Natural killer cell treated with Interleukin-12 subunit alpha and Interleukin-12 subunit beta and Interleukin-15 and Interleukin-18, amount 100 ng/mL, for 72 hours (primary cell): ENCODE measurements at regions not wholly inside any gene's neighbourhood (a gene's known extent, or its start where the extent isn't known, plus 50 kb on each side); places are given as distances from the start of the nearest gene placed in this dataset.

Experiments
- ATAC-seq, 2 donors: fragments of 150-1000 bp; cut with Tn5 transposase in 1 of 2; sonication (Bioruptor Pico), chemical (Tn5 transposase) in 1 of 2; 2 replicates each; pipeline ENCODE4 v1.10.0; 2021
- DNase-seq: peaks from one replicate; pipeline ENCODE4 v3.0.0; 2022; ENCODE audit warnings: low spot score
- H3K27ac Mint-ChIP-seq, 2 donors: 1 replicate in 1 of 2; 2 replicates in 1 of 2; pipeline ENCODE4 v1.8.0; 2022; ENCODE audit warnings: mixed read lengths in 2 of 2, mild to moderate bottlenecking in 1 of 2, moderate library complexity in 1 of 2
- H3K27me3 Mint-ChIP-seq, 2 donors: 1 replicate in 1 of 2; 2 replicates in 1 of 2; pipeline ENCODE4 v1.8.0; 2022; ENCODE audit warnings: mixed read lengths in 2 of 2
- H3K36me3 Mint-ChIP-seq: one replicate; pipeline ENCODE4 v1.8.0; 2022; ENCODE audit warnings: mixed read lengths
- H3K4me1 Mint-ChIP-seq, 2 donors: 1 replicate in 1 of 2; 2 replicates in 1 of 2; pipeline ENCODE4 v1.8.0; 2022; ENCODE audit warnings: low read depth in 2 of 2, mixed read lengths in 2 of 2, mild to moderate bottlenecking in 1 of 2
- H3K4me3 Mint-ChIP-seq: one replicate; pipeline ENCODE4 v1.8.0; 2022; ENCODE audit warnings: mixed read lengths
- H3K9me3 Mint-ChIP-seq: 2 replicates; pipeline ENCODE4 v1.8.0; 2022; ENCODE audit warnings: mixed read lengths

- Mint-ChIP-seq H3K4me3 (no peak overlapping the region), H3K4me1 (no peaks in the 10 kb centered on the region), H3K27ac (no peak overlapping the region), H3K9me3 (peaks cover 18% of the 10 kb centered on the region), H3K36me3 (no peaks in the 10 kb centered on the region), H3K27me3 (no peaks in the 10 kb centered on the region)
- DNase-seq = no peak
- ATAC-seq = no peak
Measured at GRCh38 chr6:77183447-77183846, 279.8 kb downstream of the HTR1B start.

GRCh38 chr6:77181749-77182148 is 281.5 kb downstream of the HTR1B start:
- Mint-ChIP-seq H3K4me1 (no peaks in the 10 kb centered on the region), H3K4me3 (no peak overlapping the region), H3K36me3 (no peaks in the 10 kb centered on the region), H3K27me3 (no peaks in the 10 kb centered on the region), H3K27ac (no peak overlapping the region), H3K9me3 (peaks cover 21% of the 10 kb centered on the region)
- ATAC-seq = no peak
- DNase-seq = no peak

- no peaks in the 10 kb centered on the region for H3K4me1 Mint-ChIP-seq
Measured at GRCh38 chr6:77180326-77180725, 283.0 kb downstream of the HTR1B start.

GRCh38 chr6:77178821-77179220 is 284.5 kb downstream of the HTR1B start:
- Mint-ChIP-seq H3K27ac (no peak overlapping the region), H3K4me1 (no peaks in the 10 kb centered on the region), H3K4me3 (no peak overlapping the region), H3K9me3 (peaks cover 19% of the 10 kb centered on the region), H3K27me3 (no peaks in the 10 kb centered on the region), H3K36me3 (no peaks in the 10 kb centered on the region)
- ATAC-seq (no peak), DNase-seq (no peak)

More at GRCh38 chr6:77180326-77180725, 283.0 kb downstream of the HTR1B start:
- no peak for DNase-seq
- Mint-ChIP-seq H3K36me3 (no peaks in the 10 kb centered on the region), H3K27ac (no peak overlapping the region), H3K4me3 (no peak overlapping the region), H3K27me3 (no peaks in the 10 kb centered on the region), H3K9me3 (peaks cover 22% of the 10 kb centered on the region)
- ATAC-seq = no peak

- Mint-ChIP-seq H3K36me3 (peaks cover 4% of the 10 kb centered on the region), H3K9me3 (peaks cover 23% of the 10 kb centered on the region), H3K27me3 (no peaks in the 10 kb centered on the region), H3K27ac (no peak overlapping the region), H3K4me1 (no peaks in the 10 kb centered on the region), H3K4me3 (no peak overlapping the region)
- DNase-seq (no peak), ATAC-seq (no peak)
Measured at GRCh38 chr6:77177470-77177869, 285.8 kb downstream of the HTR1B start.

GRCh38 chr6:77173472-77174074 is 289.7 kb downstream of the HTR1B start:
- Mint-ChIP-seq H3K4me1 (no peaks in the 10 kb centered on the region), H3K4me3 (no peak overlapping the region), H3K36me3 (peaks cover 23% of the 10 kb centered on the region), H3K27me3 (no peaks in the 10 kb centered on the region), H3K27ac (no peak overlapping the region), H3K9me3 (peaks cover 28% of the 10 kb centered on the region)
- DNase-seq (no peak), ATAC-seq (no peak)

- H3K4me3 Mint-ChIP-seq = no peak overlapping the region
- H3K4me1 Mint-ChIP-seq = no peaks in the 10 kb centered on the region
- H3K9me3 Mint-ChIP-seq = peaks cover 30% of the 10 kb centered on the region
- no peak overlapping the region for H3K27ac Mint-ChIP-seq
- peaks cover 27% of the 10 kb centered on the region for H3K36me3 Mint-ChIP-seq
- DNase-seq (no peak), ATAC-seq (peak in 1 of 2 donors; percentile 41)
- no peaks in the 10 kb centered on the region for H3K27me3 Mint-ChIP-seq
Measured at GRCh38 chr6:77172578-77172977, 290.7 kb downstream of the HTR1B start.

- Mint-ChIP-seq H3K9me3 (peaks cover 16% of the 10 kb centered on the region), H3K4me3 (no peak overlapping the region), H3K4me1 (no peaks in the 10 kb centered on the region), H3K27me3 (no peaks in the 10 kb centered on the region), H3K36me3 (no peaks in the 10 kb centered on the region), H3K27ac (no peak overlapping the region)
- no peak for ATAC-seq
- no peak for DNase-seq
Measured at GRCh38 chr6:77159730-77160129, 303.6 kb downstream of the HTR1B start.

GRCh38 chr6:77151241-77151640 is 312.1 kb downstream of the HTR1B start:
- Mint-ChIP-seq H3K9me3 (peaks cover 26% of the 10 kb centered on the region), H3K27ac (no peak overlapping the region), H3K36me3 (no peaks in the 10 kb centered on the region), H3K4me1 (no peaks in the 10 kb centered on the region), H3K27me3 (no peaks in the 10 kb centered on the region), H3K4me3 (no peak overlapping the region)
- no peak for ATAC-seq
- no peak for DNase-seq

- Mint-ChIP-seq H3K9me3 (peaks cover 23% of the 10 kb centered on the region), H3K27me3 (no peaks in the 10 kb centered on the region), H3K4me1 (no peaks in the 10 kb centered on the region), H3K27ac (no peak overlapping the region), H3K4me3 (no peak overlapping the region), H3K36me3 (no peaks in the 10 kb centered on the region)
- ATAC-seq (no peak), DNase-seq (no peak)
Measured at GRCh38 chr6:77150736-77151135, 312.6 kb downstream of the HTR1B start.

GRCh38 chr6:77145244-77145643 is 318.0 kb downstream of the HTR1B start:
- Mint-ChIP-seq H3K27me3 (no peaks in the 10 kb centered on the region), H3K9me3 (peaks cover 18% of the 10 kb centered on the region), H3K36me3 (peaks cover 5% of the 10 kb centered on the region), H3K27ac (no peak overlapping the region), H3K4me3 (no peak overlapping the region), H3K4me1 (no peaks in the 10 kb centered on the region)
- ATAC-seq (no peak), DNase-seq (no peak)

GRCh38 chr6:77143659-77144447 is 319.4 kb downstream of the HTR1B start:
- no peak overlapping the region for H3K27ac Mint-ChIP-seq
- DNase-seq (no peak), ATAC-seq (no peak)
- H3K4me1 Mint-ChIP-seq = no peaks in the 10 kb centered on the region
- peaks cover 14% of the 10 kb centered on the region for H3K9me3 Mint-ChIP-seq
- peaks cover 5% of the 10 kb centered on the region for H3K36me3 Mint-ChIP-seq
- H3K27me3 Mint-ChIP-seq = no peaks in the 10 kb centered on the region
- no peak overlapping the region for H3K4me3 Mint-ChIP-seq

GRCh38 chr6:77136086-77136485 is 327.2 kb downstream of the HTR1B start:
- peaks cover 7% of the 10 kb centered on the region for H3K9me3 Mint-ChIP-seq
- H3K27ac Mint-ChIP-seq = no peak overlapping the region
- no peaks in the 10 kb centered on the region for H3K36me3 Mint-ChIP-seq
- ATAC-seq (no peak), DNase-seq (no peak)
- no peaks in the 10 kb centered on the region for H3K27me3 Mint-ChIP-seq
- H3K4me1 Mint-ChIP-seq = no peaks in the 10 kb centered on the region
- H3K4me3 Mint-ChIP-seq = no peak overlapping the region

GRCh38 chr6:77133031-77133430 is 330.3 kb downstream of the HTR1B start:
- H3K4me1 Mint-ChIP-seq = no peaks in the 10 kb centered on the region
- peaks cover 12% of the 10 kb centered on the region for H3K9me3 Mint-ChIP-seq
- no peak overlapping the region for H3K4me3 Mint-ChIP-seq
- H3K27me3 Mint-ChIP-seq = no peaks in the 10 kb centered on the region
- H3K36me3 Mint-ChIP-seq = peaks cover 5% of the 10 kb centered on the region
- no peak overlapping the region for H3K27ac Mint-ChIP-seq
- ATAC-seq (no peak), DNase-seq (no peak)
